H9 (cell line): ENCODE measurements at regions not wholly inside any gene's neighbourhood (a gene's known extent, or its start where the extent isn't known, plus 50 kb on each side); places are given as distances from the start of the nearest gene placed in this dataset.

Experiments used
- DNase-seq: peaks from one replicate; pipeline ENCODE4 v3.0.0-alpha.2; 2017
- H2AFZ ChIP-seq: one replicate; pipeline ENCODE4 v1.6.1; 2013; ENCODE audit warnings: mild to moderate bottlenecking, low read length, control low read depth, moderate library complexity
- H2AK5ac ChIP-seq: 2 replicates; pipeline ENCODE4 v1.6.1; 2013; ENCODE audit warnings: low read length, control low read depth, mixed read lengths; ENCODE audit not compliant: insufficient read length
- H2BK120ac ChIP-seq: one replicate; pipeline ENCODE4 v1.6.1; 2013; ENCODE audit warnings: low read depth, mild to moderate bottlenecking, low read length, control low read depth, inconsistent platforms; ENCODE audit not compliant: poor library complexity, severe bottlenecking
- H2BK12ac ChIP-seq: 2 replicates; pipeline ENCODE4 v1.6.1; 2013; ENCODE audit warnings: low read length, control low read depth, mixed read lengths, low read depth; ENCODE audit not compliant: insufficient read length
- H2BK15ac ChIP-seq: 2 replicates; pipeline ENCODE4 v1.6.1; 2013; ENCODE audit warnings: low read depth, low read length, control low read depth
- H2BK20ac ChIP-seq: one replicate; pipeline ENCODE4 v1.6.1; 2013; ENCODE audit warnings: low read depth, mild to moderate bottlenecking, low read length, control low read depth, inconsistent platforms; ENCODE audit not compliant: poor library complexity, severe bottlenecking
- H2BK5ac ChIP-seq: 2 replicates; pipeline ENCODE4 v1.6.1; 2013; ENCODE audit warnings: low read length, control low read depth, mixed read lengths; ENCODE audit not compliant: insufficient read length
- H3K14ac ChIP-seq: 2 replicates; pipeline ENCODE4 v1.6.1; 2013; ENCODE audit warnings: low read length, control low read depth; ENCODE audit not compliant: insufficient read depth
- H3K18ac ChIP-seq: 2 replicates; pipeline ENCODE4 v1.6.1; 2013; ENCODE audit warnings: low read depth, mild to moderate bottlenecking, mixed read lengths, low read length, control low read depth; ENCODE audit not compliant: insufficient read length
- H3K23ac ChIP-seq: 2 replicates; pipeline ENCODE4 v1.6.1; 2013; ENCODE audit warnings: low read length, control low read depth, mixed read lengths, low read depth; ENCODE audit not compliant: insufficient read length
- H3K23me2 ChIP-seq: 2 replicates; pipeline ENCODE4 v1.6.1; 2013; ENCODE audit warnings: low read depth, mild to moderate bottlenecking, mixed read lengths, low read length, control low read depth; ENCODE audit not compliant: insufficient read length, poor library complexity, severe bottlenecking
- H3K27ac ChIP-seq: 2 replicates; pipeline ENCODE4 v1.5.1; 2013; ENCODE audit warnings: low read length, control low read depth, mixed read lengths, low read depth; ENCODE audit not compliant: insufficient read length
- H3K27me3 ChIP-seq: 2 replicates; pipeline ENCODE4 v1.6.1; 2013; ENCODE audit warnings: low read length, control low read depth, inconsistent platforms; ENCODE audit not compliant: insufficient read depth
- H3K4ac ChIP-seq: 2 replicates; pipeline ENCODE4 v1.6.1; 2013; ENCODE audit warnings: low read depth, mild to moderate bottlenecking, control low read depth, inconsistent platforms, low read length, moderate library complexity
- H3K4me1 ChIP-seq: 2 replicates; pipeline ENCODE4 v1.6.1; 2013; ENCODE audit warnings: low read length, control low read depth, inconsistent platforms; ENCODE audit not compliant: insufficient read depth
- H3K4me2 ChIP-seq: 2 replicates; pipeline ENCODE4 v1.6.1; 2013; ENCODE audit warnings: low read length, control low read depth, mixed read lengths; ENCODE audit not compliant: insufficient read length, insufficient read depth
- H3K56ac ChIP-seq: 2 replicates; pipeline ENCODE4 v1.6.1; 2013; ENCODE audit warnings: low read depth, mild to moderate bottlenecking, mixed read lengths, low read length, control low read depth; ENCODE audit not compliant: insufficient read length
- H3K79me1 ChIP-seq: 2 replicates; pipeline ENCODE4 v1.6.1; 2013; ENCODE audit warnings: low read depth, mild to moderate bottlenecking, moderate library complexity, low read length, control low read depth, inconsistent platforms; ENCODE audit not compliant: insufficient read depth, poor library complexity, severe bottlenecking
- H3K79me2 ChIP-seq: 2 replicates; pipeline ENCODE4 v1.6.1; 2013; ENCODE audit warnings: low read length, control low read depth, inconsistent platforms; ENCODE audit not compliant: insufficient read depth
- H3K9ac ChIP-seq: 2 replicates; pipeline ENCODE4 v1.6.1; 2013; ENCODE audit warnings: low read length, control low read depth, mixed read lengths; ENCODE audit not compliant: insufficient read length; ENCODE audit errors: extremely low read depth
- H3K9me3 ChIP-seq: one replicate; pipeline ENCODE4 v1.6.1; 2013; ENCODE audit warnings: low read depth, low read length, inconsistent platforms; ENCODE audit not compliant: control insufficient read depth
- H3T11ph ChIP-seq: one replicate; pipeline ENCODE4 v1.6.1; 2013; ENCODE audit warnings: mild to moderate bottlenecking, low read length, control low read depth, inconsistent platforms
- H4K20me1 ChIP-seq: one replicate; pipeline ENCODE4 v1.6.1; 2013; ENCODE audit not compliant: control insufficient read depth, insufficient read length, insufficient read depth
- H4K5ac ChIP-seq: 2 replicates; pipeline ENCODE4 v1.6.1; 2013; ENCODE audit warnings: low read depth, mild to moderate bottlenecking, mixed read lengths, low read length, control low read depth; ENCODE audit not compliant: insufficient read length
- H4K8ac ChIP-seq: replicated peaks from 2 replicates; pipeline ENCODE4 v1.6.1; 2013; ENCODE audit warnings: low read length, control low read depth, mixed read lengths, low read depth; ENCODE audit not compliant: insufficient read length
- H4K91ac ChIP-seq: 2 replicates; pipeline ENCODE4 v1.6.1; 2013; ENCODE audit warnings: low read depth, mild to moderate bottlenecking, moderate library complexity, mixed read lengths, low read length, control low read depth; ENCODE audit not compliant: insufficient read length
- H3K27ac Mint-ChIP-seq, 3 experiments: 2 replicates in 2 of 3; 3 replicates in 1 of 3; pipeline ENCODE4 v1.8.0; 2020 to 2021; ENCODE audit warnings: mixed read lengths in 3 of 3, mild to moderate bottlenecking in 1 of 3, moderate library complexity in 1 of 3
- H3K27me3 Mint-ChIP-seq: 2 replicates; pipeline ENCODE4 v1.8.0; 2021; ENCODE audit warnings: low read depth, mild to moderate bottlenecking, moderate library complexity, mixed read lengths
- H3K36me3 Mint-ChIP-seq, 3 experiments: 2 replicates in 2 of 3; 3 replicates in 1 of 3; pipeline ENCODE4 v1.8.0; 2020 to 2021; ENCODE audit warnings: low read depth in 3 of 3, mixed read lengths in 3 of 3; ENCODE audit not compliant: insufficient read depth in 1 of 3
- H3K4me1 Mint-ChIP-seq, 2 experiments: 2 replicates each; pipeline ENCODE4 v1.8.0; 2020; ENCODE audit warnings: mixed read lengths in 2 of 2
- H3K4me3 Mint-ChIP-seq, 2 experiments: 2 replicates in 1 of 2; 3 replicates in 1 of 2; pipeline ENCODE4 v1.8.0; 2020 to 2021; ENCODE audit warnings: mild to moderate bottlenecking in 2 of 2, mixed read lengths in 2 of 2, moderate library complexity in 1 of 2
- H3K9me3 Mint-ChIP-seq, 2 experiments: 2 replicates in 1 of 2; 3 replicates in 1 of 2; pipeline ENCODE4 v1.8.0; 2020; ENCODE audit warnings: mild to moderate bottlenecking in 2 of 2, mixed read lengths in 2 of 2, moderate library complexity in 1 of 2
- CTCF ChIP-seq: fragments of 200-600 bp; sonication (generic); conservative IDR thresholded peaks from 3 replicates; pipeline ENCODE4 v1.8.0; 2021; ENCODE audit warnings: antibody characterized with exemption, mild to moderate bottlenecking
- WGBS: extraction: QIAGEN DNeasy Blood & Tissue Kit; methylation state at CpG from one replicate; pipeline ENCODE4 v1.1.7; 2013; ENCODE audit warnings: missing lambda C conversion rate, low lambda C conversion rate, mixed read lengths; ENCODE audit not compliant: insufficient read length; ENCODE audit errors: extremely low coverage; 5-methylcytosine and 5-hydroxymethylcytosine counted together

DNA sequence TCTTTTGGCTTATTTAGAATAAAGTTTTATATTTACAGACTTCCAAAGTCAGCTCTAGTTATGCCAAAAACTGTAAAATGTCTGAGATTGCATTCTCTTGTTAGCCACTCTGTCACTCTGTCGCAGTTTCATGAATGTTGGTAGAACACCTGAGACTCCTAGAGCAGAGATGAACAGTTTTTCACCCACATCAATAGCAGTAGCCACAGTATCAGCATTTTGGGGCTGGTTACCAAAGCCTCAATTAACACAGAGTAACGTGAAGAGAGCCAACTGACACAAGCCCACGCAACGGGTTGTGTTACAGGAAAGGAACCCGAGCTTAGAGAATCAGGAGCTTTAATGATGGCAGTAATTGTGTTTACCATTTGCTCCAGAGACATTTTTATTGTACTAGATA is 443.0 kb upstream of the SLC39A10 start:
- H3K36me3 Mint-ChIP-seq: no peaks in the 10 kb centered on the region
- no peaks in the 10 kb centered on the region for H3K9me3 ChIP-seq
- WGBS: no CpG with 5 or more reads among the region's 5 CpGs

More for the DNA sequence above, 443.0 kb upstream of the SLC39A10 start:
- Histone ChIP-seq H3T11ph (no peak overlapping the region), H2BK120ac (no peak overlapping the region), H2BK12ac (no peak overlapping the region), H4K5ac (no peak overlapping the region), H2BK20ac (no peak overlapping the region), H4K8ac (no peak overlapping the region), H2BK15ac (no peak overlapping the region), H3K4me2 (no peak overlapping the region), H3K27me3 (no peaks in the 10 kb centered on the region), H3K79me1 (no peaks in the 10 kb centered on the region), H3K56ac (no peak overlapping the region), H2BK5ac (no peak overlapping the region), H3K23ac (no peak overlapping the region), H3K23me2 (no peaks in the 10 kb centered on the region), H4K20me1 (no peaks in the 10 kb centered on the region), H2AFZ (no peak overlapping the region), H2AK5ac (no peak overlapping the region), H4K91ac (no peak overlapping the region), H3K27ac (no peak overlapping the region), H3K79me2 (no peaks in the 10 kb centered on the region), H3K4ac (no peak overlapping the region), H3K14ac (no peak overlapping the region), H3K4me1 (no peaks in the 10 kb centered on the region), H3K9ac (no peak overlapping the region), H3K18ac (no peak overlapping the region)
- Mint-ChIP-seq H3K27ac (no peak overlapping the region), H3K27me3 (no peaks in the 10 kb centered on the region), H3K9me3 (no peaks in the 10 kb centered on the region), H3K4me3 (no peak overlapping the region), H3K4me1 (peaks cover 16 to 25% of the 10 kb centered on the region in 2 experiments)
- no peak for DNase-seq
- TF ChIP-seq CTCF: no peak
